Activated CD4-positive, alpha-beta T cell treated with anti-CD3 and anti-CD28 coated beads, Interleukin-2, amount 50 U/mL, for 1 hour (primary cell): ENCODE measurements at regions not wholly inside any gene's neighbourhood (a gene's known extent, or its start where the extent isn't known, plus 50 kb on each side); places are given as distances from the start of the nearest gene placed in this dataset.
"Not testable (repeated sequence)": the region's sequence is repeated elsewhere in the genome, so short reads cannot be mapped to it uniquely, and the experiment has no call there.

Experiments used
- DNase-seq: peaks from one replicate; pipeline ENCODE4 v3.0.0-alpha.2; 2020

DNA sequence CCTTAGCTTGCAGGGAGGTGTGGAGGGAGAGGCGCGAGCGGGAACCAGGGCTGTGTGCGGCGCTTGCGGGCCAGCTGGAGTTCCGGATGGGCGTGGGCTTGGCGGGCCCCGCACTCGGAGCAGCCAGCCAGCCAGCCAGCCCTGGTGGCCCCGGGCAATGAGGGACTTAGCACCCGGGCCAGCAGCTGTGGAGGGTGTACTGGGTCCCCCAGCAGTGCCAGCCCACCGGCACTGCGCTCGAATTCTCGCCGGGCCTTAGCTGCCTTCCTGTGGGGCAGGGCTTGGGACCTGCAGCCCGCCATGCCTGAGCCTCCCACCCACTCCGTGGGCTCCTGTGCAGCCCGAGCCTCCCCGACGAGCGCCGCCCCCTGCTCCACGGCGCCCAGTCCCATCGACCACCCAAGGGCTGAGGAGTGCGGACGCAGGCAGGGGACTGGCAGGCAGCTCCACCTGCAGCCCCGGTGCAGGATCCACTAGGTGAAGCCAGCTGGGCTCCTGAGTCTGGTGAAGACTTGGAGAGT, 462.2 kb downstream of the ACTL7B start:
- DNase-seq = not testable (repeated sequence)

DNA sequence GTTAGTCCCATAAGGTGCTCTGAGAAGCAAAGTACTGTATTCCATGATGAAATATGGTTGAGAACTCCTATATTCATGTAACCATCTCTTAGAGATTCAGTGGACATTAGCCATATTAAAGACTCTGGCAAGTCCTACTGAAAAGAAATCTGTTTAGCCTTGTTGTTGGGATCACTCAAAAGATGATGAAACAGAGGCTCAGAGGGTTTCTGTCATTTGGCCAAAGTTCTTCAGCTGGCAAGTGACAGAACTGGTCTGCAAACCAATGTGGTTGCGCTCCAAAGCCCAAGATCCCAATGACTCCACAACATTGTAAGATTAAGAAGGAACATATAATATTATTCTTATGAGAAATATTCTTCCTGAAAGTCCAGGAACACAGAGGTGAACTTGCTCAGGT, 462.9 kb downstream of the ACTL7B start:
- no peak for DNase-seq

DNA sequence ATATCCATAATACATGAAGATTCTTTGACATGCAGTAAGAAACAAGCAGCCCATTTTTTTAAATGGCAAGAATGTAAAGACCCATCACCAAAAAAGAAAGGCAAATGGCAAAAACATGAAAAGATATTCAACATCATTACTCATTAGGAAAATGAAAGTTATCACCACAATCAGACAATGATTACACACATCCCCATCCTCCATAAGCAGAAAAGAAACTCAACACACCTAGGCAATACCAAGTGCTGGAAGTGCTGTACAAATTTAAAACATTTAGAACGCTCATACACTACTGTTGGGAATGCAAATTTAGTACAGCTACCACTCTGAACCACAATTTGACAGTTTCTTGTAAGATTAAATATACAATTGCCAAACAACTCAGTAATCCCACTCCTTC, 466.7 kb downstream of the ACTL7B start:
- no peak for DNase-seq

DNA sequence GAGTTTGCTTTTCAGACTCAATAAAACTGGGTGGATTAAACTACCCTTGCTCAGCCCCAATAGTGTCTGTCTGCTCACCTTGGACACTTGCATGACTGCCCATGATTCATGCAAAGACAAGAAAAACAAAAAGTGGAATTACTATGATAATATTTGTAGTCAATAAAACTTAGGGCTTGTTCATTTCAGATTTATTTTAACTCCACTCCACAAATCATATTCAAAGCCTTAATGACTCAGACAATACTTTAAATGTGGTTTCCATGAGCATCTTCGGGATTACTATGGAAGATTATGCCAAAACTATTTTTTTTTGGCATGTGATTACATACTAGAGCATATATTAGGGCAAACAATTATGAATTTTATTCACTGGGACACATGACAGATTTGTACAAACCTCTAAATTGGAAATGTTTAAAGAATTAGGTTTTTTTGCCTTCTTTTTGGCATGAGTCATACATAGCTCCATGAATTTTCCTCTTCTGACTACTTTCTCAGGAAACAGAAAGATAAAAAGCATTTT, 468.9 kb downstream of the ACTL7B start:
- no peak for DNase-seq

DNA sequence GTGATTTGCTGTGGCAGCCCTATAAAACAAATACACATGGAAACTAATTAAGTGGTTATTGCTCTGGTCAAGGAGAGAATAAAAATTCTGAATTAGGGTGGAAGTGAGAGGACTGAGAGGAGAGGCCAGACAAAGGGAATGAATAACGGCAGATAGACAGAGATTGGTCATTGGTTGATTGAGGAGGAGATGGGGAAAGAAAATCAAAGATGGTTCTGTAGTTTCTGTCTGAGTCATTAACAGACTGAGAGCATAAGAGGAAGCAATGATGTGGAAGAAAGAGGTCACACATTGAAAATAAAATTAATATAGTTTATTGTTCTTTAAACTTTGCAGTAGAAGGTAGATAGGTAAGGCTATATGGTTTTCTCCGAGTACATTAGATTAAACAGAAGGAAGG, 469.8 kb downstream of the ACTL7B start:
- no peak for DNase-seq

DNA sequence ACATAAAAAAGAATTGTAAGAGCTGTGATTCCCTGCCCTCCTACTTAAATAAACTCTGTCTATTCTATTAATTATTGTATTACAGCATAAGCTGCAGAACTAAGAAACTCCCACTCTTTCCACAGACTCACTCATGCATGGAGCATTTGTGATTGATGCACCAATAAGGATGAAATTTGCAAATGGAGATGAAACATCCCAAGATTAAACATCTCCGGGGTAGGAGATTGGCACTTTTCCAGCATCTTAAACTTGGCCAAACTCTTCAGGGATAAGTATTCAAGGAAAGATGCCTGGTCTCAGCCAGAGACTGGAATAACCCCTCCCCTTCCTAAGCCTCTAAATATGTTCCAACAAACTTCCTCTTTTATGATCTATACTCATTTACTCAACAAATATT, 472.0 kb downstream of the ACTL7B start:
- DNase-seq = no peak

DNA sequence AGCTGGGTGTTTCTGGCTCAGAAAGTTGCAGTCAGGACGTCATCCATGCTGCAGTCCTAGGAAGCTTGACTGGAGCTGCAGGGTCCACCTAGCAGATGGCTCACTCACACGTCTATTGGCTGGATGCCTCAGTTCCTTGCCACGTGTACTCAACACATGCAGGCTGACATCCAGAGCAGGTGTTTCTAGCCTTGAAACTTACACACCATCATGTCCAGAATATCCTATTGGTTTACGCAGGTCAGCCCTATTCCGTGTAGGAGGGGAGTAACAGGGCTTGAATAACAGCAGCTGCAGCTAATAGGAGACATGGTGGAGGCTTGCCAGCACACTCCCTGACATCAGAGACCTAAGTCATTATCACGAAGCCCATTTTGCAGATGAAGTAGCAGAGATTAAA, 473.5 kb downstream of the ACTL7B start:
- no peak for DNase-seq

DNA sequence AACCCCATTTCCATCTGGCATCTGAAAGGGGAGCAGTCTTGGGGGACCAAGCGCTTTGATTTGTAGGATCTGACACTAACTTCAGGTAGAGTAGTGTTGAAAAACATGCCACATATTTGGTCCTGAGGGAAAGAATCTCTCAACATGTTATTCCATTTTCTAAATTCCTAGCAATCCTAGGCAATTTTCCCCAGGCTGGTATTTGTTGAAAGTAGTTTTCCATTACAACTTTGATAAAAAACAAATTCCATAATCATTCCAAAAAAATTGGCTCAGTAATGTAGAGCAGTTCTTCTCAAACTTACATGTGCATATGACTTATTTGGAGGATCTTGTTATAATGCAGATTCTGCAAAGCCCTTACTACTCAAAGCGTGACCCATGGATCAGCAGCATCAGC, 477.9 kb downstream of the ACTL7B start:
- no peak for DNase-seq

DNA sequence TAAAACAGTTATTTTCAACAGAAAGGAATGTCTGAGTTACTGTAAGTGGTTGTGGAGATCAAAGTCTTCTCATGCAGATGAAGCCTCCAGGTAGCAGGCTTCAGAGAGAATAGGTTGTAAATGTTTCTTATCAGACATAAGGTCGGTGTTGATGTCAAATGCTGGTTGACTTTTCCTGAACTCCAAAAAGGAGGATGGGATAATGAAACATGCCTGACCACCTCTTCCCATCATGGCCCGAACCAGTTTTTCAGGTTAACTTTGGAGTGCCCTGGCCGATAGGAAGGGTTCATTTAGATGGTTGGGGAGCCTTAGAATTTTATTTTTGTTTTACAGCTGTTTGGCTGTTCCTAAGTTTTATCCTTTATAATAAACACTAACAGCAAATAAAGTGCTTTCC, 478.4 kb downstream of the ACTL7B start:
- no peak for DNase-seq

DNA sequence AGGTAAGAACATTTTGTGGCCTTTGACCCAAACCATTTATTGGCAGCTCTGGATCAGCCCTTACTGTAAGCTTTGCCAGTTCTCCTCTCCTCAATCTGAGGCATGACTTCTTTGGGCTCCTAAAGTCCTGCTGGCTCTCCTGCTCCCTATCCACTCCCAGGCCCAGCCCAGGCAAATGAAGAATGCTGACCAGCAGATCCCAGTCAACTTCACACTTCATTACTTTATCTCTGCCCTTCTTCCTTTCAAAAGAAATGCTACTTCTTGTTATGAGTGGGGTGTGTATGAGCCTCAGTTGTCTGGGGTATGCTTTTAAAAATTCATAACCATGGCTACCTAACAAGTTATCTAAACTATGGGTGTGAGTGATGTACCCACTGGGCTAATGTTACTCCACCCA, 479.6 kb downstream of the ACTL7B start:
- DNase-seq = no peak

DNA sequence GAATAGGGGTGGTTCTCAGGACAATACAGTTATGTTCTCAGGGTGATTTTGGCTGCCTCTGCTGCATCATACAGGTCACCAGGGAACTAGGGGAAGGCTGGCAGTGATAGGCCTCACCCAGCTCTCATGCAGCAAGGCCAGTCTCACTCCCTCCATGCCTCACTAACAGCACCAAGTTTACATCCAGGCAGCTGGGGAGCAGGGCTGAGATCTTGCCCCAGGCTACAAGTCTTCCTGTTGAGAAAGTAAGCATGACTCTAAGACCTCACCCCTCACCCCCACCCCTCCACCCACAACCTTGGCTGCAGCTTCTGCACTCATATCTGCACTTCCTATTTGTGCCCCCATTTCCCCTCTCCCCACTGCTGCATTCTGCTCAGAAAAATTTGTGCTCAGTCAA, 481.2 kb downstream of the ACTL7B start:
- no peak for DNase-seq

DNA sequence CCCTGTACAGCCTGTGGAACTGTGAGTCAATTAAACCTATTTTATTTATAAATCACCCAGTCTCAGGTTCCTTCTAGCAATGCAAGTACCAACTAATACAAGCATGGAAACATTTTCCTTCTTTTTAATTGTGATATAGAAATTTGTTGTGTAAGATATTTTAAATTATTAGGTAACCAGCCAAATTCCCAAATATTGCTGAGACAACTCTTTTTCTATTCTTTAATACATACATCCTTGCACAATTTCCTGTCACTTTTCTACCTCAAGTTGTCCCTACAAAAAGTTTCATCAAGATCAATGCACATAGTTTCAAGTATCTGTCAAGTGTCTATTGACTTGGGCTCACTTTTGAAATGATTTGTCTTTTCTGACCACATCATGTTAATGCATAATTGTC, 488.6 kb downstream of the ACTL7B start:
- DNase-seq = no peak

DNA sequence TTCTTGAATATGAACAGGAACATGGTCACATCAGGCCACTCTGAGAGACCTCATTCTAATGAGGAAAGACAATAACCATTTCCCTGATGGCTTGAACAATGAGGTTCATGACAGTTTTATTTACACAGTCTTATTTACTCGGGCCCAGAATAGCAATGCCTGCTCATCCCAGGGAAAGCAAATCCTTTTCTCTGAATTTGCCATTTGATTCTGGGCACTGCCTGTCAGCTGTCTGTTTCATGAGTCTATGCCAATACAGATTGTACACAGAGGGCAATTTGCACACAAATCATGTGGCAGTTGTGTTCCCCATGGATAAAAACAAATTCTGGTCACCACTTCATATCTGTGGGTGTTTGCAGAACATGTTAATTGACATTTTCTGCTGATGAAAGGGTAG, 492.5 kb downstream of the ACTL7B start:
- no peak for DNase-seq

DNA sequence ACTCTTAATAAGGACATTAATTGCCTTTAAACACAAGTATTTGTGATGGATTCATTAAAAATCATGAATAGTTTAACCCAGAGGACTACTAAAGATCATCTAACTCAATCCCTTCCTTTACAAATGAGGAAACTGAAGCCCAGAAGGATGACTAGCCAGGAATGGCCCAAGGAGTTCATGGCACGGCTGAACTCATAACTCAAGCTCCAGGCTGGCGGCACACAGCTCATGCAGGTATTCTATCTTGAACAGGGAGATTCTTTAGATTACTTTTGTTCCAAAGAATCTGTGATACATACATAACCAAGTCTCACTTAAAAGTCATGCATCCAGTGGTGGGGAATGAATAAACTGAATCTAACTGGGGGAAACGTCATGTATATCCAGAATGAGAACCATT, 495.5 kb downstream of the ACTL7B start:
- DNase-seq = no peak

DNA sequence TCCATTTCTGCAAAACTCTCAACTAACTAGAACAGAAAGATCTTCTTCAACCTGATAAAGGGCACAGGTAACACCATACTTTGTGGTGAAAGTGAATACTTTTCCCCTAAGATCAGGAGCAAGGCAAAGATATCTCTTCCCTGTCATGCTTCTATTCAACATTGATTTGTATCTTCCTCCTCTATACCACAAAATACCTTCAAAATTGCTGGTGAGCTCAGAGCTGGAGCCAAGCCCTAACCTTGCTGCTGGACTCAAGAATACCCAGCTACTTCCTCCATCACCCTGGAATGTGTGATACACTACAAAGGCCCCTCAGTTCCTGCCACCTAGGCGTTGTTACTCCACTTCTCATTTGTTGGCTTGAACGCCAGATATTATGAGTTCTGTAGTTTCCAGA, 499.0 kb downstream of the ACTL7B start:
- DNase-seq = no peak

DNA sequence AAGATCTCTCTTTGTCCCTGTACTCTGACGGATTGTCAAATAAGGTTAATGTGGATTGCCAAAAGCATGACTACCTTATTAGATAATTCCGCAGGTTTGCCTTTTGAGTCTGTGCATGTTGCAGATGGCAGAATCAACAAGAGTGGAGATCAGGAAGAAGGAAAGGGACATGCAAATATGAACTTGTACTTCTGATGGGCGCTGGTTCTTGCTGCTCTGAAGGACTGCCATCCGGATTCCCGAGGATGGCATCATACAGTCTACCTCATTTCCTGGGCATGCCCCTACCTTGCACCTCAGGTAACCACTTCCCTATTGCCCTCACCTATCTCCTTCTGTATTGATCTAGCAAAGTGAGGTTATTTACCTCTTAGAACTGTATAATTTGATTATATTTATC, 504.2 kb downstream of the ACTL7B start:
- DNase-seq = no peak

DNA sequence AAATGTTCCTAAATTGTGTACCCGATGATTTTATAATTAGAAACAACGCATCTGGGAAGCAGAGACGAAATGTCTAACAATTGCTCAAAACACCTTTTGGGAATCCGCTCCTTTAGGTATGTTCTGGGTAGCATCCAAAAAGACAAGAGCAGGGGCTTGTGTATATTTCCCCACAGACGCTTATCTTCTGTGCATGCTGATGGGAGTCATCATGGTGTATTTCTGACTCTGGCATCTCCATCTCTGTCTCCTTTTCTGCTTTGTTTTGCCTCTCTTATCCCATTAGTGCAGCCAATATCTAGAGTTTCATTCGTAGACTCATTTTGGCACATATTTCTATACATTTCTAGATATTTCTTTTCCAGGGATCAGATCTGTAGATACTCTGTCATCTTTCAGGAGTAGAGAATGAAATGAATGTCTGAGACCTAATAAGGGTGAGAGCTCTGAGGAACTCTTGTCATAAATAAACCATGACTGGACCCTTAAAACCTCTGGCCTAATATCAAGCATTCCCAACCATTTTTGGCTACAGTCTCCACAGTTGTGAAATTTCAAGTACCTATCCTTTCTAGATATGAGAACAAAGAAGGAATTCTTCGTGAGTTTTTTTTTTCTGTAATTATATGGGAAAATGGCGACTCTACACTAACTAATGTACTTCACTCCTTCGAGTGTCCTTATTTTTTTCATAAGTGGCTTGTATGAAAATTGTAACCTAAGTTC, 508.2 kb downstream of the ACTL7B start:
- DNase-seq = no peak

DNA sequence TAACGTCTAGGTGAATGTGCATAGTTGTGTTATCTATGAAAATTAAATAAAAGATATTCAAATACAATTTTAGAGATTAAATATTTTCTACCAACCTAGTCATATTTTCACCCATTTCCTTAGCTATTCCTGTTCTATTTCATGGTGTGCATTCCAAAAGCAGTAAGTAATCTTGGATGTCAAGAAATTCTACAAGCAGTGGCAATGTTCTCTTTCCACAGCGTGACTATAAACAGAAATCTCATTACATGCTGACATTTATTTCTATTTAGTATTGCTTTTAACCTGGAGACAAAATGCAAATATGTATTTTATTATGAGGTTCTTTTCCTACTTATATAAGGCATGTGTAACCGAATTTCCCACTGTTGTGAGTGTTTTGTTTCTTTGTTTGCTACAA, 510.0 kb downstream of the ACTL7B start:
- no peak for DNase-seq

DNA sequence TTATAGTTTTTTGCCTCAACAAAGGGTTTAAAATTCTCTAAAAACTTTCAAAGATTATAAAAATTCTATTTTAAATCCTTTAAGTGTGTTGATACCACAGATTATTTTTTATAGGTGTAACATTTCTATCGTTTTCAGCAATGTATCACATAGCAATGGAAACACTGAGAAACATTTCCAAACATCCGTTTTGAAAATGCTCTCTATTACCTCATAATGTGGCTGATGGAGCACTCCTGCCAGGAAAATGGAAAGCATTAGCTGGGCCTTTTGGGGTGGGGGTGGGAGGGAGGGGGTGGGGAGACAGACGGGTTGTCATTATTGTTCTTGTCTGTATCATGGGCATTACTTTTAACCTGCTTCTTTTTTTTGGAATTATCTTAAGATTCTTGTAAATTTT, 516.5 kb downstream of the ACTL7B start:
- no peak for DNase-seq

DNA sequence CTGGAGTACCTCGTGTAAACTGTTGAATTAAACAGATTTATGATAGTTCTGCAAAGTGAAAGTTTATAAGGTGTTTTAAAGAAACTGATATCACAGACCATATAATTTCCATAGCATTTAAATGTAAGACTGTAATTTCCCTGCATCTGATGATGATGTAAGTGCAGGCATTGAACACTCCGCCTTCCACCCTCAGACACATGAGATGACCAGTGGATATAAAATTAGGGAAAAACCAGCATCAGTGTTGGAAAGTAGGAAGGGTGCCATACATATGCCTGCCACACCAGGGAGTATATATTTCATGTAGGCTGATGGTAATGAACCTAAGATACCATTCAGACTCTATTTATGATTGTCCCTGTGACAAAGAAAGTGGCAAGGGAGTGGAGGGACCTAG, 519.2 kb downstream of the ACTL7B start:
- DNase-seq = no peak

DNA sequence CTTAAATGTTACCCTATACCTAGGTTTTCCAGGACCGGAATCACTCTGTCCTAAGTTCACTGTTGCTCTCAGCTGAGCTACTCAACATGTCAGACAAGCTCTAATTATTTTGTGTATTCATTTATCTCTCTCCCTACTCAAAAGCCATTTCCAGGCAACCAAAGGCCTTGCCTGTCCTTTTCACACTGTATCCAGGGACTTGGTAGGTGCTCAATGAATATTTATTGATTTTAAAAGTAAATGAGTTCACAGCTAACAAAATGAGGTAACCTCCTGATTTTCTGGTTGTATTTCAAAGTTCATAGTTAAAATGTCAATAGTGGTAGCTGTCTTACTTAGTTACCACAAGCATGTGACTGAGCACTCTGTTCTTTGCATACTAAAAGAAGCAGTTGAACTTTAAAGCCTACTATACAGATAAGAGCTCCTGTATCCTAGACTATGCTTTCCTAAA, 522.2 kb downstream of the ACTL7B start:
- no peak for DNase-seq

DNA sequence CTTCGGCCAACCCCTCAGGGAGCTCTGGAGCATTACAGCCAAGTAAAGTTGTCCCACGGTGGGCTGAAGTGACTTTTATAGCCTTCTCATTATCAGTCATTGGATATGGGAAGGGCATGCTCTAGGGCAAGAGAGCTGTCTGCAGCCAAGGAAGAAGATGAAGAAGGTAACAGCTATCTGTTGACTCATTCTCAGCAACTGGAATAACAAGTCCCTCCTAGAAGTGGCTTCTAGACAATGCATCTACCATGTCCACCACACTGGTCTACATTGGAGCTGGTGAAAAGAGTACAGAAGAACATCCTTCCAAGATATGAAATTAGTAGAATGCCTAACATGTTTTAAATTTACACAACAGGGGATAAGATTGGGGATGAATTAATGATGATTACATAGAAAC, 524.2 kb downstream of the ACTL7B start:
- DNase-seq = no peak

DNA sequence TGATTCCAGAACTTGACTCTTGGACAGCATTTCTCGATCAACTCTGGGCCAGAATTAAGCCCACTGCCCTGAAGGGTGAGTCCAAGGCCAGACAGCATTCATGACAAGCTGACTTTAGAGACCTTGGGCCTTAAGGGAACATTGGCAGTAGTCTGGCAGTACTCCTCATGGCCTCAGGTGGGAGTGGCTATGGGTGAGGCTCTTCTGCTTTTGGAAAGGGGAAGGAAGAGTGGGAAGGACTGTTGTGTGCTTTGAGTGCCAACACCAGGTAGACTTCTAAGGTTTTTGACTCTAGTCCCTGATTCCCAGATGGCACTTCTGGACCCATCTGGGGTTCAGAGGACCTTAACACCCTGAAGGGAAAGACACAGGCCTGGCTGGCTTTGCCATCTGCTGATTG, 530.4 kb downstream of the ACTL7B start:
- DNase-seq = no peak

DNA sequence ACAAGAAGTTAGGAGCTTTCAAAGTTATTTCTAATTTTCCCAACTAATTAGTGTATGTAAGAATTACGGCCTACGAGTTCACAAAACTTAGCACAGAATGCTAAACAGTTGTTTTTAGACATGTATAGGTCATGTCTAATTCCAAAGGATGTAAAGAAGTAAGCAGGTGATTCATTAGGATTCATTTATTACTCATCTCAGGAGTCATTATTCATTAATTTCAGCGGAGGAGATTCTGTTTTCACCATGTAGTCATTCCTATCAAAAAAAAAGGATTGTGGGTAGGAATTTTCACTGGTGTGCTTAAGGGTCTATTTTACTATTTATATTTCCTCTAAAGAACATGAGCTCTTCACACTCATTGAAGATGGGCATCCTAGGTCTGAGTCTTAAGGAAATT, 532.2 kb downstream of the ACTL7B start:
- no peak for DNase-seq
